AG04450 (cell line): ENCODE measurements at regions not wholly inside any gene's neighbourhood (a gene's known extent, or its start where the extent isn't known, plus 50 kb on each side); places are given as distances from the start of the nearest gene placed in this dataset.

ENCODE experiments used
- CTCF ChIA-PET: fragments of 300-600, 350-600 bp; formaldehyde crosslinking; extraction: SDS; loops from one replicate; lab custom pipeline; 2022; ENCODE audit warnings: antibody characterized with exemption, inconsistent platforms; lab: Charles Lee
- POLR2A ChIA-PET: fragments of 350-600 bp; formaldehyde crosslinking; extraction: SDS; loops from one replicate; lab custom pipeline; 2021; ENCODE audit warnings: antibody characterized with exemption, inconsistent platforms; lab: Yijun Ruan, JAX
- DNase-seq: peaks from one replicate; pipeline ENCODE4 v3.0.0-alpha.2; 2011; ENCODE audit warnings: low read depth, low spot score
- H3K27ac ChIP-seq: one replicate; pipeline ENCODE4 v1.5.1; 2012; ENCODE audit warnings: low read depth, low read length, control low read depth
- H3K27me3 ChIP-seq: one replicate; pipeline ENCODE4 v1.6.0; 2012; ENCODE audit warnings: low read length; ENCODE audit not compliant: control insufficient read depth, insufficient read depth
- H3K4me3 ChIP-seq: 2 replicates; pipeline ENCODE4 v1.5.1; 2011; ENCODE audit warnings: mild to moderate bottlenecking, low read depth, low read length, control low read depth
- H3K9me3 ChIP-seq: 2 replicates; pipeline ENCODE4 v1.5.1; 2012; ENCODE audit warnings: low read length; ENCODE audit not compliant: control insufficient read depth, insufficient read depth
- TF ChIP-seq, protein P1 (sequence below): IDR thresholded peaks from 2 replicates; pipeline ENCODE4 v1.5.1; 2011; ENCODE audit warnings: low read depth, low read length, control low read depth, inconsistent platforms

DNA sequence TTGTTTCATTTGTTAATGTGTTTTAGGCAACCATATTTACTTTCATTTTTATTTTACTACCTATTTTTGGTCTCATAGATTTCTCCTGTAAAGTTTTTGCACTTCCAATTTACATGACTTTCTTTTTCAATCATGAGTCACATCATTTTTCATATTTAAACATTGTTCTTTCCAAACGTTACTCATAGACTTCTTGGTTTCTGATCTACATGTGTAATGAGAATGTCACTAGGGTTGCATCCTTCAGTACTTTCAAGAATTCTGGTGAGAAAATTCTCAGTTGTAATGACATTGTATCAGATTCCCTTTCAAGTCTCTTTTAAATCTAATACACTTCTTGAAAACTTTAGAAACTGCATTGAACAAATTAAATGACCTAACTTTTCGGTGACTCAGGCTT lies 991.7 kb downstream of the EFNB2 start:
- CTCF ChIA-PET: no interaction called here
- H3K27me3 ChIP-seq: no peaks in the 10 kb centered on the region
- H3K9me3 ChIP-seq: no peaks in the 10 kb centered on the region
- POLR2A ChIA-PET: no interaction called here
- TF ChIP-seq, protein P1, sequence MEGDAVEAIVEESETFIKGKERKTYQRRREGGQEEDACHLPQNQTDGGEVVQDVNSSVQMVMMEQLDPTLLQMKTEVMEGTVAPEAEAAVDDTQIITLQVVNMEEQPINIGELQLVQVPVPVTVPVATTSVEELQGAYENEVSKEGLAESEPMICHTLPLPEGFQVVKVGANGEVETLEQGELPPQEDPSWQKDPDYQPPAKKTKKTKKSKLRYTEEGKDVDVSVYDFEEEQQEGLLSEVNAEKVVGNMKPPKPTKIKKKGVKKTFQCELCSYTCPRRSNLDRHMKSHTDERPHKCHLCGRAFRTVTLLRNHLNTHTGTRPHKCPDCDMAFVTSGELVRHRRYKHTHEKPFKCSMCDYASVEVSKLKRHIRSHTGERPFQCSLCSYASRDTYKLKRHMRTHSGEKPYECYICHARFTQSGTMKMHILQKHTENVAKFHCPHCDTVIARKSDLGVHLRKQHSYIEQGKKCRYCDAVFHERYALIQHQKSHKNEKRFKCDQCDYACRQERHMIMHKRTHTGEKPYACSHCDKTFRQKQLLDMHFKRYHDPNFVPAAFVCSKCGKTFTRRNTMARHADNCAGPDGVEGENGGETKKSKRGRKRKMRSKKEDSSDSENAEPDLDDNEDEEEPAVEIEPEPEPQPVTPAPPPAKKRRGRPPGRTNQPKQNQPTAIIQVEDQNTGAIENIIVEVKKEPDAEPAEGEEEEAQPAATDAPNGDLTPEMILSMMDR: no peak
- DNase-seq: no peak
- no peak overlapping the region for H3K27ac ChIP-seq
- no peak overlapping the region for H3K4me3 ChIP-seq

DNA sequence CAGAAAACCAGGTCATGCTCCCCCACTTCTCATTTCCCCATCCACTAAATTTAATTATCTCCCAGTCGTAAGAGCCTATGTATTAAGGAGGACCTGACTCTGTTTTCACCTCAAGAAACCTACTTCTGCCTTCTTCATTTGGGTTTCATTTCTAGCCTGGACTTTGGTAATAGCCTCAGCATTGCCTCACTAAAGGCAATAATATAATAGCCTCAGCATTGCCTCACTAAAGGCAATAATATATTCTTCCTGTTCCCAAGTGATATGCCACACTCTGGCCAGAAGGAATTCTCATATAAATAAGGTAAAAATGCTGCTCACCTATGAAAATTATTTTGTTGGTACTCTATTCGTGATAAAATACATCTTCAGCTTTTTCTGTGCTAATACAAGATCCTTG lies 993.9 kb downstream of the EFNB2 start:
- TF ChIP-seq, protein P1: no peak
- H3K4me3 ChIP-seq: no peak overlapping the region
- no peak overlapping the region for H3K27ac ChIP-seq
- no peaks in the 10 kb centered on the region for H3K27me3 ChIP-seq
- ChIA-PET CTCF (no interaction called here), POLR2A (no interaction called here)
- no peaks in the 10 kb centered on the region for H3K9me3 ChIP-seq
- DNase-seq: no peak

DNA sequence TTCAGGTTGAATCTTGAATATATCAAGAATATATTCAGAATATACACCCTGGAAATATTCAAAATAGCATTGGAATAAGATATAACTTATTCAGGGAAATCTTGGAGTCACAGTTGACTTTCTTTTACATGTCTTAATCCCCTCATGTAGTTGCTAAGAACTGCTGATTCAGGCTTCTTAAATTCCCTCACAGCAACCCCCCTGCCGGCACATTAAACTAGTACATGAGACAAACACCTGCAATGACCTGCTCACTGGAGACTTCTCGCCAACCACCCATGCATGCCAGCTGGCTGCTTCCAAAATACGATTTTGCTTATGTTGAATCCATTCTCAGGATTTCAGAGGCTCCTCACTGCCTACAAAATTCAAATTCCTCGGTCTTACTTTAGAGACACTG lies 997.1 kb downstream of the EFNB2 start:
- DNase-seq: no peak
- Histone ChIP-seq H3K27me3 (no peaks in the 10 kb centered on the region), H3K27ac (no peak overlapping the region), H3K9me3 (no peaks in the 10 kb centered on the region), H3K4me3 (no peak overlapping the region)
- TF ChIP-seq, protein P1: no peak
- CTCF ChIA-PET: no interaction called here
- POLR2A ChIA-PET: no interaction called here

DNA sequence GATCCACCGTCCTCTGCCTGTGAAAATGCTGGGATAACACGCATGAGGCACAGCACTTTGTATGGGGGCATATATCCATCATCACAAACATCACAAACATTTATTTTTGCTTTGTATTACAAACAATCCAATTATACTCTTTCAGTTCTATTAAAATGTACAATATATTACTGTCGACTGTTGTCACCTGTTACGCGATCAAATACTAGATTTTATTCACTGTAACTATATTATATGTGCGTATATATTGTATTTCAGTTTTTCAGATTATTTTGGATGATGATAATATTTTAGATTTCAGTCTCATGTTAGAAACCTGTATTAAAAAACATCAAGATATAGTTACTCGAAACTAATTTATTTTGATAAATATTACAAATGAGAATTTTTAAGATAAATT lies 998.3 kb downstream of the EFNB2 start:
- TF ChIP-seq, protein P1: no peak
- Histone ChIP-seq H3K4me3 (no peak overlapping the region), H3K27ac (no peak overlapping the region), H3K9me3 (no peaks in the 10 kb centered on the region), H3K27me3 (no peaks in the 10 kb centered on the region)
- CTCF ChIA-PET: no interaction called here
- no peak for DNase-seq
- POLR2A ChIA-PET: no interaction called here

DNA sequence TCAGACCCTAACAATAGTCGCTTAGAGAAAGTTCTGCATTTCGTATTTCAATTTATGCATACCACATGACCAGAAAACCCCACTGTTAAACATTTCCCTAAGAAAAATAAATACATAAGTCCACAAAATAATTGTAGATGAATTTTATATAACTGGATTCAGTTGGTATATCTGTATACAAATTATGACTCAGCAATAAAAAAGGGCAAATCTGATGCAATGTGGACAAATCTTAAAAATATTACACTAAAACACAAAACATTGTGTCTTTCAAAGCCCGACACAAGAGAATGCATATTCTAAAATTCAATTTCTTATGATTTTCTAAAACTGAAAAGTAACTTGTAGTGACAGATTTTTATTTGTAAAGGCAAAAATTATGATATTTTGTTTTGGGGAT lies 1005.0 kb downstream of the EFNB2 start:
- Histone ChIP-seq H3K27me3 (no peaks in the 10 kb centered on the region), H3K27ac (no peak overlapping the region), H3K4me3 (no peak overlapping the region), H3K9me3 (no peaks in the 10 kb centered on the region)
- POLR2A ChIA-PET: no interaction called here
- CTCF ChIA-PET: no interaction called here
- no peak for DNase-seq
- TF ChIP-seq, protein P1: no peak
